Dedifferentiated amniotic fluid mesenchymal stem cell (primary cell): ENCODE measurements at regions not wholly inside any gene's neighbourhood (a gene's known extent, or its start where the extent isn't known, plus 50 kb on each side); places are given as distances from the start of the nearest gene placed in this dataset.

ENCODE experiments used
- DNase-seq: peaks from one replicate; pipeline ENCODE4 v3.0.0-alpha.2; 2016; ENCODE audit errors: extremely low spot score

- no peak for DNase-seq
Measured at GRCh38 chr9:8188723-8189407, 389.3 kb upstream of the DMAC1 start.

GRCh38 chr9:8186560-8186959 lies 387.0 kb upstream of the DMAC1 start:
- DNase-seq, result no peak

GRCh38 chr9:8183618-8184017 lies 384.0 kb upstream of the DMAC1 start:
- no peak for DNase-seq

GRCh38 chr9:8179381-8180053 lies 379.9 kb upstream of the DMAC1 start:
- no peak for DNase-seq

GRCh38 chr9:8172000-8172399 lies 372.4 kb upstream of the DMAC1 start:
- no peak for DNase-seq

- DNase-seq, result no peak
Measured at GRCh38 chr9:8168916-8169438, 369.4 kb upstream of the DMAC1 start.

GRCh38 chr9:8160787-8161186 lies 361.2 kb upstream of the DMAC1 start:
- no peak for DNase-seq

GRCh38 chr9:8158574-8158973 lies 359.0 kb upstream of the DMAC1 start:
- no peak for DNase-seq

- DNase-seq, result no peak
Measured at GRCh38 chr9:8157683-8158324, 358.2 kb upstream of the DMAC1 start.

- no peak for DNase-seq
Measured at GRCh38 chr9:8156346-8156745, 356.8 kb upstream of the DMAC1 start.

GRCh38 chr9:8155706-8156105 lies 356.1 kb upstream of the DMAC1 start:
- DNase-seq, result no peak

GRCh38 chr9:8143677-8144076 lies 344.1 kb upstream of the DMAC1 start:
- no peak for DNase-seq

GRCh38 chr9:8140557-8140956 lies 341.0 kb upstream of the DMAC1 start:
- DNase-seq, result no peak

GRCh38 chr9:8139756-8140155 lies 340.2 kb upstream of the DMAC1 start:
- no peak for DNase-seq

GRCh38 chr9:8136477-8136876 lies 336.9 kb upstream of the DMAC1 start:
- DNase-seq, result no peak

GRCh38 chr9:8134635-8135034 lies 335.1 kb upstream of the DMAC1 start:
- DNase-seq, result no peak

GRCh38 chr9:8133606-8134005 lies 334.0 kb upstream of the DMAC1 start:
- no peak for DNase-seq

GRCh38 chr9:8115570-8115969 lies 316.0 kb upstream of the DMAC1 start:
- no peak for DNase-seq

GRCh38 chr9:8114826-8115225 lies 315.2 kb upstream of the DMAC1 start:
- no peak for DNase-seq

- DNase-seq, result no peak
Measured at GRCh38 chr9:8106362-8106761, 306.8 kb upstream of the DMAC1 start.

GRCh38 chr9:8101607-8102006 lies 302.0 kb upstream of the DMAC1 start:
- peak; percentile 1 for DNase-seq

- no peak for DNase-seq
Measured at GRCh38 chr9:8096091-8096490, 296.5 kb upstream of the DMAC1 start.

- peak; percentile 4 for DNase-seq
Measured at GRCh38 chr9:8095672-8096086, 296.1 kb upstream of the DMAC1 start.
